Body of pancreas (tissue), 4 donors: ENCODE measurements at regions not wholly inside any gene's neighbourhood (a gene's known extent, or its start where the extent isn't known, plus 50 kb on each side); places are given as distances from the start of the nearest gene placed in this dataset.
A peak's percentile ranks its signal among the peaks of the same experiment; 100 is the strongest.

Experiments used
- ATAC-seq: fragments of 150-250 bp; one replicate; pipeline ENCODE4 v1.9.1; 2016
- DNase-seq, 4 donors: peaks; one replicate each; pipeline ENCODE4 v3.0.0-alpha.2; 2019
- H3K27ac ChIP-seq, 4 donors: fragments of 200-600 bp; sonication (generic); 1 replicate in 3 of 4; 2 replicates in 1 of 4; pipeline versions ENCODE4 v1.5.1 to v1.6.1; 2016 to 2019; ENCODE audit warnings: mild to moderate bottlenecking in 1 of 4, mixed read lengths in 1 of 4, moderate library complexity in 1 of 4
- H3K27me3 ChIP-seq, 2 donors: fragments of 200-600 bp; sonication (generic); one replicate each; pipeline ENCODE4 v1.6.0; 2016; ENCODE audit warnings: mild to moderate bottlenecking in 1 of 2
- H3K36me3 ChIP-seq, 2 donors: fragments of 200-600 bp; sonication (generic); replicated peaks in 1 of 2; 2 replicates each; pipeline ENCODE4 v1.5.1; 2016; ENCODE audit warnings: low read depth in 2 of 2; ENCODE audit not compliant: insufficient read depth in 1 of 2
- H3K4me1 ChIP-seq: fragments of 200-600 bp; sonication (generic); one replicate; pipeline ENCODE4 v1.6.0; 2016
- H3K4me3 ChIP-seq, 2 donors: fragments of 200-600 bp; sonication (generic); 1 replicate in 1 of 2; 2 replicates in 1 of 2; pipeline ENCODE4 v1.5.1; 2016 to 2019
- H3K9me3 ChIP-seq, 3 donors: fragments of 200-600 bp; sonication (generic); 1 replicate in 2 of 3; 2 replicates in 1 of 3; pipeline ENCODE4 v1.5.1; 2016
- POLR2A ChIP-seq, 3 donors: fragments of 450-650 bp; IDR thresholded peaks; one replicate each; pipeline ENCODE4 v1.6.1; 2016; ENCODE audit warnings: antibody characterized with exemption in 3 of 3, mild to moderate bottlenecking in 2 of 3
- WGBS, 2 donors: methylation state at CpG; one replicate each; pipeline ENCODE4 v1.1.5; 2017; 5-methylcytosine and 5-hydroxymethylcytosine counted together
- intact Hi-C: fragments of 100-400 bp; cut with DNase I; formaldehyde crosslinking; loops from one replicate; pipeline ENCODE4 v1.15.1; 2023
- TF ChIP-seq, protein P1 (sequence below), 7 experiments: fragments of 450-650 bp in 4 of 7; fragments of 200-600 bp in 3 of 7; sonication (generic) in 3 of 7; IDR thresholded peaks; one replicate each; pipeline ENCODE4 v1.5.1; 2016 to 2019; ENCODE audit warnings: antibody characterized with exemption in 7 of 7

DNA sequence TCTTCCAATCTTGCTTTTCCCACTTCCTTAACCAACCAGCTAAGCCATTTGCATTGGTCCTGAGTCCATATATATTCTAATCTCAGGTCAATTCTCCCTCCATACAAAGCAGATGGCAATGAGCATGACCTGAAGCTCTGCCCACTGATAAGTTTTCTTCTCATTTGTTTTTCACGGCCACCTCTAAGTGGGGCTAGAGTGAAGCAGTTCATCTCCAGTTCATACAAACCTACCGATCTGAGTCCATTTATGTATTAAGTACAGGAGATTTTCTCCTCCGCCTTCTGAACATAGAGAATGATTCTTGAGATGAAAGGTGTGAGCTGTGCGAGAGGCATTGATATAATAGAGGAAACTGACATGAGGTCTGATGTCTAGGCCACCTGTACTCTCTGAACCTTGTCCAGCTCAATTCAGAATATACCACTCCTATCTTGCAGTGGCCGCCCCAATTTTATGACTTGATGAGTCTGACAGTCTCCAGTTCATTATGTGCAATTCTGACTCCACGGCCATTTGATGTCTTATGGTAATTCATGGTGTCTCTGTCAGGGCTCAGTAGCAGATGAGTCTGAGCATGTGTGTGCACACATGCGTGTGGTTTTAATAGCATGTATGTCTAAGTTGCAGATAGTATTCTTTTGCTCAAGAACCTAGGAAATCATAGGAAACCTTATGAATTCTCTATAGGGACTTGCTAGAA is 329.8 kb downstream of the PMP22 start:
- 86 to 88% methylated on average over 7 of the region's 7 CpGs for WGBS, 2 donors
- no peak overlapping the region for H3K27ac ChIP-seq
- peaks cover 8% of the 10 kb centered on the region for H3K4me1 ChIP-seq
- no peaks in the 10 kb centered on the region for H3K9me3 ChIP-seq
- ATAC-seq = no peak
- no peak for DNase-seq
- no peaks in the 10 kb centered on the region for H3K27me3 ChIP-seq
- no peak overlapping the region for H3K4me3 ChIP-seq
- H3K36me3 ChIP-seq = no peaks in the 10 kb centered on the region
- TF ChIP-seq, protein P1, sequence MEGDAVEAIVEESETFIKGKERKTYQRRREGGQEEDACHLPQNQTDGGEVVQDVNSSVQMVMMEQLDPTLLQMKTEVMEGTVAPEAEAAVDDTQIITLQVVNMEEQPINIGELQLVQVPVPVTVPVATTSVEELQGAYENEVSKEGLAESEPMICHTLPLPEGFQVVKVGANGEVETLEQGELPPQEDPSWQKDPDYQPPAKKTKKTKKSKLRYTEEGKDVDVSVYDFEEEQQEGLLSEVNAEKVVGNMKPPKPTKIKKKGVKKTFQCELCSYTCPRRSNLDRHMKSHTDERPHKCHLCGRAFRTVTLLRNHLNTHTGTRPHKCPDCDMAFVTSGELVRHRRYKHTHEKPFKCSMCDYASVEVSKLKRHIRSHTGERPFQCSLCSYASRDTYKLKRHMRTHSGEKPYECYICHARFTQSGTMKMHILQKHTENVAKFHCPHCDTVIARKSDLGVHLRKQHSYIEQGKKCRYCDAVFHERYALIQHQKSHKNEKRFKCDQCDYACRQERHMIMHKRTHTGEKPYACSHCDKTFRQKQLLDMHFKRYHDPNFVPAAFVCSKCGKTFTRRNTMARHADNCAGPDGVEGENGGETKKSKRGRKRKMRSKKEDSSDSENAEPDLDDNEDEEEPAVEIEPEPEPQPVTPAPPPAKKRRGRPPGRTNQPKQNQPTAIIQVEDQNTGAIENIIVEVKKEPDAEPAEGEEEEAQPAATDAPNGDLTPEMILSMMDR (IDR thresholded peaks at IDR 0.05) = no peak
- no peak for TF ChIP-seq POLR2A (IDR thresholded peaks at IDR 0.05)
- intact Hi-C loops = no loop called here

DNA sequence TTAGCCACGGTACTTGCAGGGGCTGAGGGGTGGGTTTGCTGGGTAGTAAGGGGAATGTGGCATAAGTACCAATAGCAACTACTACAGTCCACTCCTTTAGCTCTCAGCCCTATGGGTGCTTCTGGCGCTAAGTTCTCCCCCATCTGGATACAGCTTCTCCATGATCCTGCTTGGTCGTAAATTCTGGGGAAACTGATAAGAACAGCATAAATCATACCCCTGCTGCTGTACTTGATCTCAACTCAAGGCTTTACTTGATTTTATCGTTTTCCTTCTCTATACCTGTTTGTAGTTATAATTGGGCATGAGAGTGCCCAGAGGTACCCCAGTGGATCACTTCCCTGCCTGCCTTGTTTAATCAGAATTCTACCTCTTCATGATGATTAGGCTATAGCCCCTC is 331.4 kb downstream of the PMP22 start:
- TF ChIP-seq POLR2A (IDR thresholded peaks at IDR 0.05) = no peak
- TF ChIP-seq, protein P1 (IDR thresholded peaks at IDR 0.05) = no peak
- Histone ChIP-seq H3K36me3 (no peaks in the 10 kb centered on the region), H3K4me3 (no peak overlapping the region), H3K27me3 (no peaks in the 10 kb centered on the region), H3K27ac (no peak overlapping the region), H3K9me3 (no peaks in the 10 kb centered on the region), H3K4me1 (no peaks in the 10 kb centered on the region)
- DNase-seq (no peak), ATAC-seq (no peak)
- WGBS, 2 donors = 81 to 86% methylated on average over 4 of the region's 4 CpGs
- intact Hi-C loops = no loop called here

DNA sequence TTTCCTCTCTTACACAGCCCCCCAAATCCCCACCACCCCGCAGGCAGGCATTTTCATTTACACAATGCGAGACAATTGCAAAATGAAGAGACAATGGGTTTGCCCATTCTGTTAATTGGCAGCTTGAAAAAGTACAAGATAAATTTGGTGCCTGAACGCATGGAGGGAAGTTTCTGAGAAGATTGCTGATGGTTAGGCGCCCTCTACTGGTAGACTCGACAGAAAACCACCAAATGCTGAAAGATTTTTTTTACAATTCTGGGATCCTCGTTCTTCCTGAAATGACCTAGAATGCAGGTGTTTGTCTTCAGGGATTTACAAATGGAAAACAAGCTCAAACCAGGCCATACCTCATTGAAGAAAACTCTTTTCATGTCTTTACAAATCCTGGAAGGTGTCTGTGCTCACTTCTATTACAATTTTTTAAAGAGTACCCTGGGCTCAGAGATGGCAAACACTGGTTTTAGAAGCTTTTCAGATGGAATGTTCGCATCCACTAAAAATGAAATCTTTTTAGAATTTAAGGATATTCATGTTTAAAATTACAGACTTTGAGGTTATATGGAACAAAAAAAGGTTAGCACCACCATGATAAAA is 338.5 kb downstream of the PMP22 start:
- Histone ChIP-seq H3K9me3 (no peaks in the 10 kb centered on the region), H3K4me1 (peaks cover 19% of the 10 kb centered on the region), H3K36me3 (no peaks in the 10 kb centered on the region), H3K4me3 (no peak overlapping the region), H3K27ac (no peak overlapping the region), H3K27me3 (no peaks in the 10 kb centered on the region)
- peak; percentile 65 to 75 (median 70) for DNase-seq
- WGBS, 2 donors = 12 to 13% methylated on average over 7 of the region's 7 CpGs
- ATAC-seq = peak; percentile 33
- intact Hi-C loops = loop anchor here (5.0 kb wide), 1 partner anchor 624 kb away; the partner anchor contains the start of gene HS3ST3B1
- no peak for TF ChIP-seq POLR2A (IDR thresholded peaks at IDR 0.05)
- TF ChIP-seq, protein P1 (IDR thresholded peaks at IDR 0.05) = peak; percentile 55 to 87 (median 78)

DNA sequence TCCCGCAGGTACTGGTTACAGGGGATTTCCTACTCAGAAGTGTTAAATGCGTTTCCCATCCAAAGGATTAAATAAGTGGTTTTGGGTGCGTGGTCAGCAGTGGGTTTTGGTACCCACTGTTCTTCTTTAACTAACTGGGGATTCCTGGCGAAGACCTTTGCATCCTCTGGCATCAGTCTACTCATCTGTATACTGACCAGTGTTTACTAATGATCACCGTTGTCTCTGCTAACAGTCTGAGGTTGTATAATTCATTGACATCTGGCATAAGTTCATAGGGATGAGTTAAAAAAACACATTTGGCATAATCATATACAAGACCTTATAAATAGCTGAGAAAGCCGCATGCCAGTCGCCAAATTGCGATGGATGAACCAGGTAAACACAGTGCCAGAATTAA is 339.1 kb downstream of the PMP22 start:
- intact Hi-C loops = loop anchor here (5.0 kb wide), 1 partner anchor 624 kb away; the partner anchor contains the start of gene HS3ST3B1

More for the DNA sequence above, 339.1 kb downstream of the PMP22 start:
- Histone ChIP-seq H3K27ac (no peak overlapping the region), H3K36me3 (no peaks in the 10 kb centered on the region), H3K4me3 (no peak overlapping the region), H3K9me3 (no peaks in the 10 kb centered on the region), H3K27me3 (no peaks in the 10 kb centered on the region), H3K4me1 (peaks cover 23% of the 10 kb centered on the region)
- ATAC-seq = no peak
- no peak for DNase-seq
- WGBS, 2 donors = 29 to 39% methylated on average over 8 of the region's 8 CpGs
- TF ChIP-seq, protein P1 (IDR thresholded peaks at IDR 0.05) = no peak
- TF ChIP-seq POLR2A (IDR thresholded peaks at IDR 0.05) = no peak
